ENCODE measurements at regions not wholly inside any gene's neighbourhood (a gene's known extent, or its start where the extent isn't known, plus 50 kb on each side); places are given as distances from the start of the nearest gene placed in this dataset.

- H3K4me3 ChIP-seq (ENCODE audit: low read length): no peak overlapping the region
- no peaks in the 10 kb centered on the region for H3K4me1 ChIP-seq (ENCODE audit: insufficient read depth, low read length)
- H3K9me3 ChIP-seq (ENCODE audit: low read length): no peaks in the 10 kb centered on the region
- H3K27me3 ChIP-seq (ENCODE audit: insufficient read depth, low read length): peaks cover 24% of the 10 kb centered on the region
- H3K36me3 ChIP-seq (ENCODE audit: insufficient read depth, low read length): no peaks in the 10 kb centered on the region
- no peak overlapping the region for H2AFZ ChIP-seq (ENCODE audit: low read depth, low read length)
Measured at GRCh38 chr7:156461881-156462665, 178.5 kb upstream of the RNF32 start.

- Histone ChIP-seq H3K27me3 (ENCODE audit: insufficient read depth, low read length) (peaks cover 24% of the 10 kb centered on the region), H3K36me3 (ENCODE audit: insufficient read depth, low read length) (no peaks in the 10 kb centered on the region), H3K4me1 (ENCODE audit: insufficient read depth, low read length) (no peaks in the 10 kb centered on the region), H3K4me3 (ENCODE audit: low read length) (no peak overlapping the region), H2AFZ (ENCODE audit: low read depth, low read length) (no peak overlapping the region), H3K9me3 (ENCODE audit: low read length) (no peaks in the 10 kb centered on the region)
Measured at GRCh38 chr7:156460858-156461627, 179.5 kb upstream of the RNF32 start.

- no peak overlapping the region for H3K4me3 ChIP-seq (ENCODE audit: low read length)
- H3K4me1 ChIP-seq (ENCODE audit: insufficient read depth, low read length): no peaks in the 10 kb centered on the region
- no peak overlapping the region for H2AFZ ChIP-seq (ENCODE audit: low read depth, low read length)
- no peaks in the 10 kb centered on the region for H3K36me3 ChIP-seq (ENCODE audit: insufficient read depth, low read length)
- no peaks in the 10 kb centered on the region for H3K9me3 ChIP-seq (ENCODE audit: low read length)
- peaks cover 20% of the 10 kb centered on the region for H3K27me3 ChIP-seq (ENCODE audit: insufficient read depth, low read length)
Measured at GRCh38 chr7:156459582-156459981, 181.0 kb upstream of the RNF32 start.

GRCh38 chr7:156459067-156459466 lies 181.5 kb upstream of the RNF32 start:
- Histone ChIP-seq H2AFZ (ENCODE audit: low read depth, low read length) (no peak overlapping the region), H3K4me1 (ENCODE audit: insufficient read depth, low read length) (no peaks in the 10 kb centered on the region), H3K27me3 (ENCODE audit: insufficient read depth, low read length) (peaks cover 17% of the 10 kb centered on the region), H3K9me3 (ENCODE audit: low read length) (no peaks in the 10 kb centered on the region), H3K4me3 (ENCODE audit: low read length) (no peak overlapping the region), H3K36me3 (ENCODE audit: insufficient read depth, low read length) (no peaks in the 10 kb centered on the region)

GRCh38 chr7:156458011-156458410 lies 182.6 kb upstream of the RNF32 start:
- peaks cover 12% of the 10 kb centered on the region for H3K27me3 ChIP-seq (ENCODE audit: insufficient read depth, low read length)
- no peak overlapping the region for H2AFZ ChIP-seq (ENCODE audit: low read depth, low read length)
- H3K9me3 ChIP-seq (ENCODE audit: low read length): no peaks in the 10 kb centered on the region
- H3K36me3 ChIP-seq (ENCODE audit: insufficient read depth, low read length): no peaks in the 10 kb centered on the region
- H3K4me3 ChIP-seq (ENCODE audit: low read length): no peak overlapping the region
- no peaks in the 10 kb centered on the region for H3K4me1 ChIP-seq (ENCODE audit: insufficient read depth, low read length)

- Histone ChIP-seq H2AFZ (ENCODE audit: low read depth, low read length) (no peak overlapping the region), H3K4me1 (ENCODE audit: insufficient read depth, low read length) (no peaks in the 10 kb centered on the region), H3K27me3 (ENCODE audit: insufficient read depth, low read length) (peaks cover 10% of the 10 kb centered on the region), H3K4me3 (ENCODE audit: low read length) (no peak overlapping the region), H3K9me3 (ENCODE audit: low read length) (no peaks in the 10 kb centered on the region), H3K36me3 (ENCODE audit: insufficient read depth, low read length) (no peaks in the 10 kb centered on the region)
Measured at GRCh38 chr7:156456503-156457115, 184.0 kb upstream of the RNF32 start.

- no peaks in the 10 kb centered on the region for H3K4me1 ChIP-seq (ENCODE audit: insufficient read depth, low read length)
- H3K4me3 ChIP-seq (ENCODE audit: low read length): no peak overlapping the region
- H2AFZ ChIP-seq (ENCODE audit: low read depth, low read length): no peak overlapping the region
- H3K27me3 ChIP-seq (ENCODE audit: insufficient read depth, low read length): peaks cover 10% of the 10 kb centered on the region
- no peaks in the 10 kb centered on the region for H3K9me3 ChIP-seq (ENCODE audit: low read length)
- H3K36me3 ChIP-seq (ENCODE audit: insufficient read depth, low read length): no peaks in the 10 kb centered on the region
Measured at GRCh38 chr7:156456032-156456431, 184.5 kb upstream of the RNF32 start.

- Histone ChIP-seq H3K27me3 (ENCODE audit: insufficient read depth, low read length) (peaks cover 9% of the 10 kb centered on the region), H3K4me1 (ENCODE audit: insufficient read depth, low read length) (no peaks in the 10 kb centered on the region), H3K4me3 (ENCODE audit: low read length) (no peak overlapping the region), H2AFZ (ENCODE audit: low read depth, low read length) (no peak overlapping the region), H3K36me3 (ENCODE audit: insufficient read depth, low read length) (no peaks in the 10 kb centered on the region), H3K9me3 (ENCODE audit: low read length) (no peaks in the 10 kb centered on the region)
Measured at GRCh38 chr7:156450473-156450872, 190.1 kb upstream of the RNF32 start.

GRCh38 chr7:156448918-156449317 lies 191.7 kb upstream of the RNF32 start:
- Histone ChIP-seq H3K36me3 (ENCODE audit: insufficient read depth, low read length) (no peaks in the 10 kb centered on the region), H3K4me1 (ENCODE audit: insufficient read depth, low read length) (no peaks in the 10 kb centered on the region), H3K27me3 (ENCODE audit: insufficient read depth, low read length) (peaks cover 9% of the 10 kb centered on the region), H2AFZ (ENCODE audit: low read depth, low read length) (no peak overlapping the region), H3K4me3 (ENCODE audit: low read length) (no peak overlapping the region), H3K9me3 (ENCODE audit: low read length) (no peaks in the 10 kb centered on the region)

GRCh38 chr7:156446990-156447389 lies 193.6 kb upstream of the RNF32 start:
- H3K4me1 ChIP-seq (ENCODE audit: insufficient read depth, low read length): no peaks in the 10 kb centered on the region
- peaks cover 7% of the 10 kb centered on the region for H3K27me3 ChIP-seq (ENCODE audit: insufficient read depth, low read length)
- H3K36me3 ChIP-seq (ENCODE audit: insufficient read depth, low read length): no peaks in the 10 kb centered on the region
- H2AFZ ChIP-seq (ENCODE audit: low read depth, low read length): no peak overlapping the region
- H3K4me3 ChIP-seq (ENCODE audit: low read length): no peak overlapping the region
- H3K9me3 ChIP-seq (ENCODE audit: low read length): no peaks in the 10 kb centered on the region

- peaks cover 7% of the 10 kb centered on the region for H3K27me3 ChIP-seq (ENCODE audit: insufficient read depth, low read length)
- no peak overlapping the region for H2AFZ ChIP-seq (ENCODE audit: low read depth, low read length)
- no peaks in the 10 kb centered on the region for H3K9me3 ChIP-seq (ENCODE audit: low read length)
- H3K36me3 ChIP-seq (ENCODE audit: insufficient read depth, low read length): no peaks in the 10 kb centered on the region
- no peaks in the 10 kb centered on the region for H3K4me1 ChIP-seq (ENCODE audit: insufficient read depth, low read length)
- no peak overlapping the region for H3K4me3 ChIP-seq (ENCODE audit: low read length)
Measured at GRCh38 chr7:156445997-156446761, 194.4 kb upstream of the RNF32 start.

GRCh38 chr7:156442516-156442915 lies 198.1 kb upstream of the RNF32 start:
- no peaks in the 10 kb centered on the region for H3K4me1 ChIP-seq (ENCODE audit: insufficient read depth, low read length)
- H3K9me3 ChIP-seq (ENCODE audit: low read length): no peaks in the 10 kb centered on the region
- H3K27me3 ChIP-seq (ENCODE audit: insufficient read depth, low read length): peaks cover 10% of the 10 kb centered on the region
- H2AFZ ChIP-seq (ENCODE audit: low read depth, low read length): no peak overlapping the region
- no peak overlapping the region for H3K4me3 ChIP-seq (ENCODE audit: low read length)
- no peaks in the 10 kb centered on the region for H3K36me3 ChIP-seq (ENCODE audit: insufficient read depth, low read length)

GRCh38 chr7:156440456-156440855 lies 200.1 kb upstream of the RNF32 start:
- no peak overlapping the region for H3K4me3 ChIP-seq (ENCODE audit: low read length)
- no peak overlapping the region for H2AFZ ChIP-seq (ENCODE audit: low read depth, low read length)
- no peaks in the 10 kb centered on the region for H3K36me3 ChIP-seq (ENCODE audit: insufficient read depth, low read length)
- H3K4me1 ChIP-seq (ENCODE audit: insufficient read depth, low read length): no peaks in the 10 kb centered on the region
- peaks cover 18% of the 10 kb centered on the region for H3K27me3 ChIP-seq (ENCODE audit: insufficient read depth, low read length)
- H3K9me3 ChIP-seq (ENCODE audit: low read length): no peaks in the 10 kb centered on the region
